ENCODE measurements at regions not wholly inside any gene's neighbourhood (a gene's known extent, or its start where the extent isn't known, plus 50 kb on each side); places are given as distances from the start of the nearest gene placed in this dataset.
"Not testable (repeated sequence)": the region's sequence is repeated elsewhere in the genome, so short reads cannot be mapped to it uniquely, and the experiment has no call there.

DNA sequence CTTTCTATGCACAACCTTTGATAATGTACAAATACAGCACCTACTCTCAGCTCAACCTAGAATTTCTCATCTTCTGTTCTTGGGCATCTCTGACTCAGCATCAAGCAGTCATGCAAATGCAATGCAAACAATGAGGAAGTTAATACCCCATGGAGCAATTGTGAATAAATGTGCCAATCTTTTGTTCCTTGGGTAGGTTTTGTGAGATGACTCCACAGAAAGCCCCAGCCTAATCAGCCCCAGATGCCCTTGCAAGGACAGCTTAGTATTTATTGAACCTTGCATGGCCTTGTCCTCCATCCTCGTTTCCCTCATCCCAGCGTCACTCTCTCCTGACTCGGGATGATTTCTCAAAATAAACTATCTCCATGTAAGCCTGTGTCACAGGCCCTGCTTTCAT, 494.7 kb upstream of the NECTIN3 start:
- DNase-seq, result no peak

DNA sequence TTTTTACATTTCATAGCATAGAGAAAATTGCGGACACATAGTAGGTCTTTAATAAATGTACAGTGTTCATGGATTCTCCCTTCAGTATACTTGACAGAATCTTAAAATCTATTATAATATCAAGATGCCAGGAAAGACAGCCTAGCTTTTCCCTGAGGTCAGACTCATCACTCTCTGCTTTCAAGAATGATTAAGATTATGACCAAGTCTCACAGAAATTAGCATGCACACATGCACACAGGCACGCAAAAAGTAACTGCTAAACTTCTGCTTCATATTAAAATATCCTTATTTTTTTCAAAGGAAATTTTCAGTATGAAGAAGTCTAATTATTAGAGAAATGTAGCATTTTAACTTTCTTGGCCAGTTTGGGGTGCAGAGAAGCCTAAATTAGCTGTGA, 493.8 kb upstream of the NECTIN3 start:
- DNase-seq, result no peak

- no peak for DNase-seq
Observed at GRCh38 chr3:110579840-110580550, 491.6 kb upstream of the NECTIN3 start.

DNA sequence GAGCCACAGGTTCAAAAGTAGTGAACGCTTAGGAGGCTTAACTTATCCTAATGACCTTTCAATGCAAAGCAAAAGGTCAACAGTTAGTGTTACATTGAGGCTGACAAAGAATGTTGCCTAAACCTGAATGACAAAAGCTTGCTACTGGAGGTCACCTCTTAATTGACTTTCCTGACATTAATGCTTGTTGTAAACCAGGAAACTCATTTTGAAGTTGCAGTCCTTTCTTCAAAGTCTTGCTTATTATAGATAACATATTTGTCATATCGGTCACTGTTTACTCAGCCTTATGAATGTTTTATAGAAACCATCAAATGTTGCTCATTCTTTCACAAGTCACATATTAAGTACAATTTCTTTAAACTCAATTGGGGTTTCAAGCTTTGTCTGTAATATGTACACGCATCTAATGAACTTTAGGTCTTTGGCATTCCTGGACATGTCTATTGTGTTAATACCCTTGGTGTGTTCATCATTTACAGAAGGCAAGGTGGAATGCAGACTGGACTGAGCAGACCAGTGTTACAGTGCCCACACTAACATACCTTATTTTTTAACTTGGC, 488.2 kb upstream of the NECTIN3 start:
- DNase-seq, result no peak

GRCh38 chr3:110588906-110589305, 482.7 kb upstream of the NECTIN3 start:
- DNase-seq, result no peak

- no peak for DNase-seq
Observed at GRCh38 chr3:110589341-110589740, 482.3 kb upstream of the NECTIN3 start.

DNA sequence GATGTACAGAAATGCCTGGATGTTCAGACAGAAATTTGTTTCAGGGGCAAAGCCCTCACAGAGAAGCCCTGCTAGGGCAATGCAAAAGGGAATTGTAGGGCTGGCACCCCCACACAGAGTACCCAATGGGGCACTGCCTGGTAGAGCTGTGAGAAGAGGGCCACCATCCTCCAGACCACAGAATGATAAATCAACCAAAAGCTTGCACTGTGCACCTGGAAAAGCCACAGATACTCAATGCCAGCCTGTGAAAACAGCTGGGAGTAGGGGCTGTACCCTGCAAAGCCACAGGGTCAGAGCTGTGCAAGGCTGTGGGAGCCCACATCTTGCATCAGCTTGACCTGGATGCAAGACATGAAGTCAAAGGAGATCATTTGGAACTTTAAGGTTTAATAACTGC, 477.9 kb upstream of the NECTIN3 start:
- DNase-seq, result no peak

DNA sequence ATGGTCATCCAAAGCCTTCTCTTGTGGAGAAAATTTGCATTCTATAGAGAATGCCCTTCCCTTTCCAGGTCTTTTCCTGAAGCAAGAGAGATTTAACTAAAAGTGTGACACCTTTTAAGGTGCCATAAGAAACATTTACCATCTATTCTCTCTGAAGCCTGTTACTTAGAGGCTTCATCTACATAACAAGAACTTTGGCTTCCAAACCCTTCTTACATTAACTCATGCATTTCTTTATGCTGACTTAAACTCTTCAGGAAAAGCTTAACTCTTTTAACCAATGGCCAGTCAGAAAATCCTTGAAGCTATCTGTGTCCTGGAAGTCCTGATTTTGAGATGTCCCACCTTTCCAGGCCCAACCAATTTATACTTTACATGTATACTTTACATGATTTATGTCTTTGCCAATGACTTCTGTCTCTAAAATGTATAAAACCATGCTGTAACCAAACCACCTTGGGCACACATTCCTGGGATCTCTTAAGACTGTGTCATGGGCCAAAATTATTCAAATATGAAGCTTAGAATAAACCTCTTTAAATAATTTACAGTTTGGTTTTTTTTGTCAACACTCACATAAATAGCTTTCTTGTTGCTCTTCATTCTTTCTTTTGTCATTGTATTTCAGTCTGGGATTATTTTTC, 472.6 kb upstream of the NECTIN3 start:
- no peak for DNase-seq

GRCh38 chr3:110608566-110608965, 463.1 kb upstream of the NECTIN3 start:
- no peak for DNase-seq

- DNase-seq, result no peak
Observed at GRCh38 chr3:110612045-110612444, 459.6 kb upstream of the NECTIN3 start.

GRCh38 chr3:110614186-110614585, 457.4 kb upstream of the NECTIN3 start:
- no peak for DNase-seq

DNA sequence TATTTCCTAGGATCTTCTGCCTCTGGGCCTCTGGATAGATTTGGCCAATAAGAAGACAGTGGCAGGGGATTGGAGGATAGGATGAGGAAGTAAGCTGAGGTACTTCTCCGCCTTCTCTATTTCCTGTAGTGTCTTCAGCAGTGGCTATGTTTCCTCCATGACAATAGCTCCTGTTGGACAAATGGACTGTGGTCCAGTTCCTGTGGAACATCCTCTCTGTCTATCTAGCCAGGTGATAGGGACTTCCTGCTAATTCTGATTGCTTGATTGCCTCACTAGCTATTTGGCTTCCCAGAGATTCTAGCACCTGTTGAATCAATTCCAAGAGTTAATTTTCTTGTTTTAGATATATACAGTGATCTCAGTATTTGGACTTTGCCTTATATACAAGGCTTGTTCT, 456.2 kb upstream of the NECTIN3 start:
- no peak for DNase-seq

DNA sequence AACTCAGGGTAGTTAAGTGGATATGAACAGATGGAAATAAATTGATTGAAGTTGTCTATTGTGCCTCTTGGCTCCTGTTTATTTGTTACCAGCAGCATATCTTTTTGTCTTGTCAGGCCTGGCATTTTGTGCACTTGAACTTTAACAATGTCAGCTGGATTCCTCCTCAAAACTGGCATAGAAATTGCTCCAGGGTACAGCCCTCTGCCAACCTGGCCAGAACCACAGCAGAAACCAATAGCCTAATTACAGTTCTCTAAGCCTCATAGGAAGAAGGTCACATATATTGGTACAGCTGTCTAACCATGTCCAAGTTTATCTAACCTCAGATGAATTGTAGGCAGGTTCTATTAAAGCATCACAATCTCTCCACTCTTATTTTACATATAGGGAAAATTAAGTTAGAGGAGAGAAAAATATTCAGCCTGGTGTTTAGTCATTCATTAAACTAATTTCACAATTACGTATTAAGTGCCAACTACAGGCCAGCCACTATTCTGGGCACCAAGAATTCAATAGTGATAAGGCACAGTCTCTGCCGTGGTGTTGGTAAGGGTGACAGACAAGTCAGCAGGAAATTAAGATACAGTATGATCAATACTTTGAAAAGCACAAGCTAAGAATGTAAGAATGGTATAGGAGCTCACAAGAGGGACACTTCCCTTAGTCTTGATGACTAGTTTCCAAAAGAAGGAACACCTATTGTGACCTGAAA, 452.9 kb upstream of the NECTIN3 start:
- DNase-seq, result no peak

DNA sequence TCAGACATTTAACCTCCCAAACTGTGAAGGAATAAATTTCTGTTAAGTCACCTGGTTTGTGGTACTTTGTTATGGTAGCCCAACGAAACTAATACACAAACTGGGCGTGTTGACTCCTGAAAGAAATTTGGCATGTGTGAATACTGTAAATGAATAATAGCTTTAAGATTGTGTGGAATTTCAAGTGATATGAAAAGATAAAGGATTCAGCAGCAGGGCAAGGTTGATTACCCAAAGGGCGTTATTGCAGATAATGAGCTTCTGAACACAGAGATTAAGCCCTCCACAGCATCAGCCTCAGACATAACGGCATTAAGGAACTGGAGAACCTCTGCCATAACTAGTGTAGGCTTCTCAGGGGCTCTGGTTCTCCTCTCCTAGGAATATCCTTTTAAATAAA, 451.5 kb upstream of the NECTIN3 start:
- DNase-seq, result no peak

DNA sequence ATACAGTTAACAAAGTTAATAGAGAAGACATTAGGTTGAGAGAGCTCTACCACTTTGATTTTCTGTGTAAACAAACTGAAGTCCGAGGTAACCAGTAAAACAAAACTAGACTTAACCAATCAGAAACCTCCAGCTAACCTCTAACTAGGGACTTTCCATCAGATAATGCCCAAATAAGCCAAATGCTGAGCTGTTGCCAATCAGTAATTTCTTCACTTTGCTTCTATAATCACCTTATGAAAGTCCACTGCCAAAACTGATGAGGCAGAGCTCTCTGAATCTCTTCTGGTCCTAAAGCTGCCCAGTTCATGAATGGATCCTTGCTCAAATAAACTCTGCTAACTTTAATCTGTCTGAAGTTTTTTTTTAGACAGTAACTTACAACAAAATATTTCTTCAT, 448.0 kb upstream of the NECTIN3 start:
- no peak for DNase-seq

DNA sequence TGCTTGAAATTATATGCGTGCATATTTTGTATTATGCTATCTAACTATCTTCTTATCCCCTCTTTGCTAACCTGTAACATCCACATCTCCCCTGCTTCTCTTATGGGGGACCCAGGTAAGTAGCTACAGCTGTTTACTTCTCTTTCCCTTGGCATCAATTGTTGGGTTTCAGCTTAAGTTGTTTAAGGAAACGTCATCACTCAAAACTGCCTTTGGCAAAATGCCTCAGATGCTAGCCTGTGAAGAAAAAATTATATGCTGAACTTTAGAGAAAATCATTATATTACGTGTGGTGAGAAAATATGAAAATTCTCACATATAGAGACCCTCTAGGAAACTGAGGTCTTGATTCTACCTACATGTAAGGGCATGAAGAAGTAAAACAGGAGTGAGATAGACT, 447.0 kb upstream of the NECTIN3 start:
- DNase-seq, result no peak

- DNase-seq, result no peak
Observed at GRCh38 chr3:110625201-110625747, 446.3 kb upstream of the NECTIN3 start.

- DNase-seq, result not testable (repeated sequence)
Observed at GRCh38 chr3:110626652-110627111, 444.9 kb upstream of the NECTIN3 start.

- DNase-seq, result no peak
Observed at GRCh38 chr3:110628650-110629301, 442.8 kb upstream of the NECTIN3 start.

- no peak for DNase-seq
Observed at GRCh38 chr3:110629917-110630316, 441.7 kb upstream of the NECTIN3 start.

GRCh38 chr3:110644203-110644602, 427.4 kb upstream of the NECTIN3 start:
- no peak for DNase-seq

GRCh38 chr3:110646055-110646454, 425.6 kb upstream of the NECTIN3 start:
- no peak for DNase-seq

- DNase-seq, result no peak
Observed at GRCh38 chr3:110646496-110646895, 425.1 kb upstream of the NECTIN3 start.
